Common myeloid progenitor, CD34-positive (primary cell): ENCODE measurements at regions not wholly inside any gene's neighbourhood (a gene's known extent, or its start where the extent isn't known, plus 50 kb on each side); places are given as distances from the start of the nearest gene placed in this dataset.

ENCODE experiments used
- CTCF ChIA-PET: fragments of 350-600 bp; sonication (Branson Sonifier 250); formaldehyde crosslinking; loops from one replicate; lab custom pipeline; 2021; ENCODE audit warnings: antibody characterized with exemption; lab: Charles Lee
- POLR2A ChIA-PET: fragments of 350-600 bp; sonication (Branson Sonifier 250); formaldehyde crosslinking; loops from one replicate; lab custom pipeline; 2021; ENCODE audit warnings: antibody characterized with exemption; lab: Charles Lee
- DNase-seq, 3 donors: peaks; one replicate each; pipeline versions ENCODE4 v3.0.0 to v3.0.0-alpha.2; 2013
- H3K27ac ChIP-seq, 2 experiments: 1 replicate in 1 of 2; 2 replicates in 1 of 2; pipeline ENCODE4 v1.7.0; 2013; ENCODE audit warnings: inconsistent platforms in 2 of 2, low read length in 2 of 2, mild to moderate bottlenecking in 2 of 2, low read depth in 1 of 2, moderate library complexity in 1 of 2; ENCODE audit not compliant: severe bottlenecking in 2 of 2, insufficient read depth in 1 of 2, poor library complexity in 1 of 2
- H3K27me3 ChIP-seq, 5 experiments: replicated peaks in 2 of 5; 1 replicate in 3 of 5; 2 replicates in 2 of 5; pipeline versions ENCODE4 v1.6.1 to v1.7.0; 2013; ENCODE audit warnings: low read length in 4 of 5, mild to moderate bottlenecking in 2 of 5, moderate library complexity in 2 of 5, inconsistent platforms in 1 of 5; ENCODE audit not compliant: insufficient read depth in 5 of 5, control insufficient read depth in 4 of 5
- H3K36me3 ChIP-seq, 4 experiments: 1 replicate in 2 of 4; 2 replicates in 2 of 4; pipeline versions ENCODE4 v1.6.1 to v1.7.0; 2013; ENCODE audit warnings: low read length in 3 of 4, control low read depth in 1 of 4, mild to moderate bottlenecking in 1 of 4; ENCODE audit not compliant: control insufficient read depth in 4 of 4, insufficient read depth in 4 of 4
- H3K4me1 ChIP-seq, 4 experiments: 1 replicate in 3 of 4; 2 replicates in 1 of 4; pipeline versions ENCODE4 v1.6.1 to v1.7.1; 2013; ENCODE audit warnings: low read length in 3 of 4, mild to moderate bottlenecking in 3 of 4, control low read depth in 1 of 4, inconsistent platforms in 1 of 4, moderate library complexity in 1 of 4; ENCODE audit not compliant: control insufficient read depth in 4 of 4, insufficient read depth in 4 of 4; ENCODE audit errors: control extremely low read depth in 1 of 4
- H3K4me3 ChIP-seq, 7 experiments: 1 replicate in 4 of 7; 2 replicates in 3 of 7; pipeline versions ENCODE4 v1.5.1 to v1.7.0; 2013; ENCODE audit warnings: mild to moderate bottlenecking in 7 of 7, low read length in 6 of 7, moderate library complexity in 6 of 7, inconsistent platforms in 2 of 7, low read depth in 2 of 7, control low read depth in 1 of 7; ENCODE audit not compliant: insufficient read depth in 4 of 7, control insufficient read depth in 1 of 7; ENCODE audit errors: extremely low read depth in 1 of 7
- H3K9me3 ChIP-seq, 5 experiments: 1 replicate in 4 of 5; 2 replicates in 1 of 5; pipeline versions ENCODE4 v1.6.1 to v1.7.1; 2013; ENCODE audit warnings: low read length in 4 of 5, mild to moderate bottlenecking in 2 of 5, inconsistent platforms in 1 of 5, low read depth in 1 of 5, moderate library complexity in 1 of 5; ENCODE audit not compliant: control insufficient read depth in 4 of 5, insufficient read depth in 2 of 5; ENCODE audit errors: control extremely low read depth in 1 of 5
- WGBS: methylation state at CpG from one replicate; pipeline ENCODE4 v1.1.5; 2013; ENCODE audit not compliant: insufficient coverage; 5-methylcytosine and 5-hydroxymethylcytosine counted together

DNA sequence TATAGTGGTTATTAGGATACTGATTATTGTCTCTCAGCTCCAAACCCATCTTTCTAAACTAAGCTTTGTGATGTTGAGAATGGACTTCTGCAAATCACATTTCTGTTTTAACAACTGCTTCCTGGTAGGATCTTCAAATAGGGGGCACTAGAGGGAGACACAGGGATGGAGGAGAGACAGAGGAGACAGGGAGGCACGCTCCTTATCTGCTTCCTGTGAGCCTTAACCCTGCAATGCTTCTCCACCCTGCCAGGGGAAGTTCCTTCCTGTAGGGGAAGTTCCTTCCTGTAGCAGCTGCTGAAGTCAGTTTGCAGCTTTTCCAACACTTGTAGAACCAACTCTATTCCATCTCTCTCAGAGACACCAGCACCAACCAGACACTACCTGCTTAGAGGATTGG, 847.2 kb downstream of the CCSER2 start:
- Histone ChIP-seq H3K36me3 (no peaks in the 10 kb centered on the region), H3K27ac (no peak overlapping the region), H3K4me1 (no peaks in the 10 kb centered on the region), H3K4me3 (no peak overlapping the region), H3K27me3 (no peaks in the 10 kb centered on the region), H3K9me3 (no peaks in the 10 kb centered on the region)
- ChIA-PET CTCF (no interaction called here), POLR2A (no interaction called here)
- no peak for DNase-seq
- no CpG with 5 or more reads among the region's 1 CpG for WGBS

- CTCF ChIA-PET, result no interaction called here
- no CpG with 5 or more reads among the region's 2 CpGs for WGBS
- H3K27ac ChIP-seq, result no peak overlapping the region
Observed at GRCh38 chr10:85177767-85178166, 849.4 kb downstream of the CCSER2 start.

GRCh38 chr10:85187047-85187446, 858.7 kb downstream of the CCSER2 start:
- H3K36me3 ChIP-seq, result no peaks in the 10 kb centered on the region
- no peaks in the 10 kb centered on the region for H3K9me3 ChIP-seq
- no peak for DNase-seq
- no peak overlapping the region for H3K4me3 ChIP-seq
- CTCF ChIA-PET, result no interaction called here
- WGBS, result 60% methylated on average over 1 of the region's 2 CpGs
- H3K4me1 ChIP-seq, result no peaks in the 10 kb centered on the region
- POLR2A ChIA-PET, result no interaction called here
- H3K27ac ChIP-seq, result no peak overlapping the region
- no peaks in the 10 kb centered on the region for H3K27me3 ChIP-seq

More at GRCh38 chr10:85177767-85178166, 849.4 kb downstream of the CCSER2 start:
- no peaks in the 10 kb centered on the region for H3K36me3 ChIP-seq
- POLR2A ChIA-PET, result interaction anchor here (0.6 kb wide), 1 partner anchor 1023 kb away, joined by 3 read pairs; no protein-coding TSS in a partner anchor
- no peaks in the 10 kb centered on the region for H3K9me3 ChIP-seq
- H3K4me1 ChIP-seq, result no peaks in the 10 kb centered on the region
- DNase-seq, result no peak
- no peaks in the 10 kb centered on the region for H3K27me3 ChIP-seq
- H3K4me3 ChIP-seq, result no peak overlapping the region

DNA sequence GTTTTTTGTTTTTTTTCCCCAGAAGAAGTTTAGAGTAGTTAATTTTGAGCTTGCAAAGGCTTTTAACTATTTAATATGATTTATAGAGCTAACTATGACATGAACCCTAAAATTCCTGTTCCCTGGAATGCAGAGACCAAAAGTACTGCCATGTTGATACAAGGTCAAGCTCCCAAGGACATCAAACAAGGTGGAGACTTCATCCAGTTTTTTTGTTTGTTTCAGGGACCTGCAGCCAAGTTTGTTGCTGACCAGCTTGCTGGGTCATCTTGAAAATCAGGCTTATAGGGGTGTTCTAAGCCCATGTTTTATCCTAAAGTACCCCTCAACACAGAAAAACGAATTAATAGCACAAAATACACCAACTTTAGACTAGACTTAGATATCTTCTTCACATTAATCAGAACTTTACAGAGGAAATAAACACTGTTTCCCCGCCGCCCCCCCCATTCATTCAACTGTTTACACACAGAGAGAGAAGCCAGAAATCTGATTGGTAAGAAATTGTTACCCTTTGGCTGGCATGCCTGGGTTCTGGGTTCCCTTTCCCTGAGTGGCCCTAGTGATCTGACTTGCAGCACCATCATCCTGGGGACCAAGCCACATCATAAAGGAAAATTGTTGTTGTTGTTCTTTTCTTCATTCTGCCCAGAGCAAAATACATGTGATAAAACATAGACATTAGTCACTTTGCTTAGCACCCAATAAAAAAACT, 860.5 kb downstream of the CCSER2 start:
- H3K27ac ChIP-seq, result no peak overlapping the region
- no peak for DNase-seq
- 71% methylated on average over 1 of the region's 3 CpGs for WGBS
- H3K36me3 ChIP-seq, result no peaks in the 10 kb centered on the region
- no peaks in the 10 kb centered on the region for H3K27me3 ChIP-seq
- H3K4me3 ChIP-seq, result no peak overlapping the region
- ChIA-PET CTCF (interaction anchor here (0.7 to 0.9 kb wide), 2 partner anchors 11 to 534 kb away, joined by 3 read pairs; no protein-coding TSS in a partner anchor), POLR2A (no interaction called here)
- no peaks in the 10 kb centered on the region for H3K9me3 ChIP-seq
- H3K4me1 ChIP-seq, result no peaks in the 10 kb centered on the region

DNA sequence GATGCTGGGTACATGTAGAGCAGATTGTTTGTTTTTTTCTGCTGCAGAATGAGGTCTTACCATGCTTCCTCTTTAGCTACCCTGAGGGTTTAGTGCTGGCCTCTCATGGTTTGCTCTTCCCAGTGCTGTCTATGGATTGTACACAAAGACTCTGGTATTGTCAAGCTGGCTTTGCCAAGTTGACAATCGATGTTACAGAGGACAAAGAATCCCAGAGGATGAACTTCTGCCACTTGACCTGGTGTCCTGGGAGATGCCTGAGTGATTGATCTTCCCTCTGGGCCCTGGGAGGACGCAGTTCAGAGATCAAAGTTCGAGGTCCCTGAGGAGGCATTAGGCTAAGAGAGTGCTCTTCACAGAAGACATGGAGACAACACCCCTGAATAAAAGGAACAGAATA, 865.4 kb downstream of the CCSER2 start:
- H3K4me1 ChIP-seq, result no peaks in the 10 kb centered on the region
- H3K9me3 ChIP-seq, result no peaks in the 10 kb centered on the region
- no peak overlapping the region for H3K4me3 ChIP-seq
- no peaks in the 10 kb centered on the region for H3K27me3 ChIP-seq
- no peak for DNase-seq
- no peaks in the 10 kb centered on the region for H3K36me3 ChIP-seq
- ChIA-PET POLR2A (no interaction called here), CTCF (no interaction called here)
- no peak overlapping the region for H3K27ac ChIP-seq
- 75% methylated on average over 1 of the region's 3 CpGs for WGBS

DNA sequence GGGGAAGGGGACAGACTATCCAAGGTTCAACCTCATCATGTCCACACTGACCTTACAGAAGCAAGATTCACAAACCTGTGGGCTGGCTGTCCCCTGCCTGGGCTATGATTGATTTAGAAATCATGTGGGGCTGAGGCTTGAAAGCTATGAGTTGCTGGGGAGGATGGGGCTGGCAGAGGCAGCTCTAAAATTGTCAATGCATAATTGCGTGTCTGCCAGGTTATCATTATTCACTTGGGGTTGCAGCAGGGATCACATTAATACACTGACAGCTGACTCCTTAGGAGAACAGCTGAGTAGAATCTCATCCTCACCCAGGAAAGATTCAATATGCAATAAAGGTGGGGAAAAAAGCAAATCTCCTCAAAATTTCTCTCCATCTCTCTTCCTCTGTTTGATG, 866.3 kb downstream of the CCSER2 start:
- Histone ChIP-seq H3K27me3 (no peaks in the 10 kb centered on the region), H3K36me3 (no peaks in the 10 kb centered on the region), H3K4me1 (no peaks in the 10 kb centered on the region), H3K9me3 (no peaks in the 10 kb centered on the region), H3K4me3 (no peak overlapping the region), H3K27ac (no peak overlapping the region)
- CTCF ChIA-PET, result no interaction called here
- no CpG with 5 or more reads among the region's 1 CpG for WGBS
- DNase-seq, result no peak
- POLR2A ChIA-PET, result no interaction called here

- WGBS, result 81% methylated on average over 2 of the region's 2 CpGs
- H3K4me3 ChIP-seq, result no peak overlapping the region
- no peaks in the 10 kb centered on the region for H3K4me1 ChIP-seq
- no peaks in the 10 kb centered on the region for H3K36me3 ChIP-seq
- CTCF ChIA-PET, result no interaction called here
- DNase-seq, result no peak
- H3K27me3 ChIP-seq, result no peaks in the 10 kb centered on the region
- POLR2A ChIA-PET, result no interaction called here
- no peak overlapping the region for H3K27ac ChIP-seq
- no peaks in the 10 kb centered on the region for H3K9me3 ChIP-seq
Observed at GRCh38 chr10:85195596-85195995, 867.2 kb downstream of the CCSER2 start.
